ENCODE measurements at regions not wholly inside any gene's neighbourhood (a gene's known extent, or its start where the extent isn't known, plus 50 kb on each side); places are given as distances from the start of the nearest gene placed in this dataset.
A peak's percentile ranks its signal among the peaks of the same experiment; 100 is the strongest.

GRCh38 chrX:131895807-131896206 lies 127.3 kb upstream of the STK26 start:
- Mint-ChIP-seq H3K27me3 (no peaks in the 10 kb centered on the region), H3K4me1 (ENCODE audit: low read depth) (no peaks in the 10 kb centered on the region), H3K27ac (no peak overlapping the region), H3K9me3 (ENCODE audit: low read depth) (peaks cover 2% of the 10 kb centered on the region), H3K4me3 (ENCODE audit: low read depth) (no peak overlapping the region), H3K36me3 (ENCODE audit: insufficient read depth) (no peaks in the 10 kb centered on the region)
- DNase-seq (ENCODE audit: low spot score, unreplicated experiment), result no peak
- TF ChIP-seq, protein P1, sequence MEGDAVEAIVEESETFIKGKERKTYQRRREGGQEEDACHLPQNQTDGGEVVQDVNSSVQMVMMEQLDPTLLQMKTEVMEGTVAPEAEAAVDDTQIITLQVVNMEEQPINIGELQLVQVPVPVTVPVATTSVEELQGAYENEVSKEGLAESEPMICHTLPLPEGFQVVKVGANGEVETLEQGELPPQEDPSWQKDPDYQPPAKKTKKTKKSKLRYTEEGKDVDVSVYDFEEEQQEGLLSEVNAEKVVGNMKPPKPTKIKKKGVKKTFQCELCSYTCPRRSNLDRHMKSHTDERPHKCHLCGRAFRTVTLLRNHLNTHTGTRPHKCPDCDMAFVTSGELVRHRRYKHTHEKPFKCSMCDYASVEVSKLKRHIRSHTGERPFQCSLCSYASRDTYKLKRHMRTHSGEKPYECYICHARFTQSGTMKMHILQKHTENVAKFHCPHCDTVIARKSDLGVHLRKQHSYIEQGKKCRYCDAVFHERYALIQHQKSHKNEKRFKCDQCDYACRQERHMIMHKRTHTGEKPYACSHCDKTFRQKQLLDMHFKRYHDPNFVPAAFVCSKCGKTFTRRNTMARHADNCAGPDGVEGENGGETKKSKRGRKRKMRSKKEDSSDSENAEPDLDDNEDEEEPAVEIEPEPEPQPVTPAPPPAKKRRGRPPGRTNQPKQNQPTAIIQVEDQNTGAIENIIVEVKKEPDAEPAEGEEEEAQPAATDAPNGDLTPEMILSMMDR (IDR thresholded peaks at IDR 0.05; ENCODE audit: unreplicated experiment), result no peak

DNA sequence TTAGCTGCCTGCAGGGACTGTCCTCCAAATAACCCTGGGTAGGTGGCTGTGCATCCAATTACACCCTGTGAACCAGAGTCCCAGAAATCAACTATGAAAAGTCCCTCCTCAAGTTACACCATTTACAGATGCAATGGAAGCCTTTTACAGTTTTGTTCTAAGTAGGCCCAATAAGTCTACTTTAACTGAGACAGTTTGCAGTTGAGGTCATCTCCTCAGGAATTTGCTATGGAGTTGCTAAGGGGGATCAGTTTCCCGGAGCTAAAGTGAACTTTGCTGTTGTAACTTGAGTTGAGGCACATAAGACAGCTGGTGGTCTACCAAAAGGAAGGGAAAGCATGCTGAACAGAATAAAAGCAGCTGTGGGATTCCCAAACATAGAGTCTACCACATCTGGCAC lies 121.6 kb upstream of the STK26 start:
- no peak for DNase-seq (ENCODE audit: low spot score, unreplicated experiment)
- Mint-ChIP-seq H3K36me3 (ENCODE audit: insufficient read depth) (no peaks in the 10 kb centered on the region), H3K27me3 (no peaks in the 10 kb centered on the region), H3K9me3 (ENCODE audit: low read depth) (no peaks in the 10 kb centered on the region), H3K27ac (no peak overlapping the region), H3K4me3 (ENCODE audit: low read depth) (no peak overlapping the region), H3K4me1 (ENCODE audit: low read depth) (no peaks in the 10 kb centered on the region)
- TF ChIP-seq, protein P1 (IDR thresholded peaks at IDR 0.05; ENCODE audit: unreplicated experiment), result no peak

- Mint-ChIP-seq H3K9me3 (ENCODE audit: low read depth) (no peaks in the 10 kb centered on the region), H3K36me3 (ENCODE audit: insufficient read depth) (no peaks in the 10 kb centered on the region), H3K4me3 (ENCODE audit: low read depth) (peak overlapping the region; percentile 61), H3K27me3 (peaks cover 2% of the 10 kb centered on the region), H3K4me1 (ENCODE audit: low read depth) (no peaks in the 10 kb centered on the region), H3K27ac (no peak overlapping the region)
- TF ChIP-seq, protein P1 (IDR thresholded peaks at IDR 0.05; ENCODE audit: unreplicated experiment), result no peak
- DNase-seq (ENCODE audit: low spot score, unreplicated experiment), result no peak
Observed at GRCh38 chrX:131907488-131908314, 115.4 kb upstream of the STK26 start.

DNA sequence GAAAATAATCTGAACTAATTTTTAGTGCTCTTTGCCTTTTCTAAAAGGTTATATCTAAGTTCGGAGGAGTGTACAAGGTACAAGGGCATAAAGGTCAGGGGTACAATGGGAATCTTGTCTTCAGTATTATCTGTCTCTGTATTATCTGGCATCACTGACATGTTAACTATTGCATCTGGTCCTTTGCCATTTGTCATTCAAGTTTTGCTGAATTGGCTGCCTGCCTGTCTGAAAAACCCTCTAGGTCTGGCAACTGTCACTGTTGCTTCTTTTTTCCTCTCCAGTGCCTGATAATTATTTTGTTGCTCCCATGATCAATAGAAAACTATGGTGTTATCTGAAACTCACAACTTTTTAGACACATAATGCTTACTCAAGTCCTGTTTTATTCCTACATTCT lies 112.5 kb upstream of the STK26 start:
- DNase-seq (ENCODE audit: low spot score, unreplicated experiment), result no peak
- TF ChIP-seq, protein P1 (IDR thresholded peaks at IDR 0.05; ENCODE audit: unreplicated experiment), result no peak
- no peaks in the 10 kb centered on the region for H3K9me3 Mint-ChIP-seq (ENCODE audit: low read depth)
- no peak overlapping the region for H3K4me3 Mint-ChIP-seq (ENCODE audit: low read depth)
- H3K4me1 Mint-ChIP-seq (ENCODE audit: low read depth), result no peaks in the 10 kb centered on the region
- H3K27ac Mint-ChIP-seq, result no peak overlapping the region
- peaks cover 2% of the 10 kb centered on the region for H3K27me3 Mint-ChIP-seq
- H3K36me3 Mint-ChIP-seq (ENCODE audit: insufficient read depth), result no peaks in the 10 kb centered on the region

GRCh38 chrX:131915488-131915887 lies 107.6 kb upstream of the STK26 start:
- Mint-ChIP-seq H3K9me3 (ENCODE audit: low read depth) (no peaks in the 10 kb centered on the region), H3K4me3 (ENCODE audit: low read depth) (no peak overlapping the region), H3K27me3 (no peaks in the 10 kb centered on the region), H3K36me3 (ENCODE audit: insufficient read depth) (no peaks in the 10 kb centered on the region), H3K27ac (no peak overlapping the region), H3K4me1 (ENCODE audit: low read depth) (no peaks in the 10 kb centered on the region)
- TF ChIP-seq, protein P1 (IDR thresholded peaks at IDR 0.05; ENCODE audit: unreplicated experiment), result no peak
- no peak for DNase-seq (ENCODE audit: low spot score, unreplicated experiment)
